Common myeloid progenitor, CD34-positive (primary cell): ENCODE measurements at regions not wholly inside any gene's neighbourhood (a gene's known extent, or its start where the extent isn't known, plus 50 kb on each side); places are given as distances from the start of the nearest gene placed in this dataset.

Experiments used
- CTCF ChIA-PET: fragments of 350-600 bp; sonication (Branson Sonifier 250); formaldehyde crosslinking; loops from one replicate; lab custom pipeline; 2021; ENCODE audit warnings: antibody characterized with exemption; lab: Charles Lee
- POLR2A ChIA-PET: fragments of 350-600 bp; sonication (Branson Sonifier 250); formaldehyde crosslinking; loops from one replicate; lab custom pipeline; 2021; ENCODE audit warnings: antibody characterized with exemption; lab: Charles Lee
- DNase-seq, 3 donors: peaks; one replicate each; pipeline versions ENCODE4 v3.0.0 to v3.0.0-alpha.2; 2013
- H3K27ac ChIP-seq, 2 experiments: 1 replicate in 1 of 2; 2 replicates in 1 of 2; pipeline ENCODE4 v1.7.0; 2013; ENCODE audit warnings: inconsistent platforms in 2 of 2, low read length in 2 of 2, mild to moderate bottlenecking in 2 of 2, low read depth in 1 of 2, moderate library complexity in 1 of 2; ENCODE audit not compliant: severe bottlenecking in 2 of 2, insufficient read depth in 1 of 2, poor library complexity in 1 of 2
- H3K27me3 ChIP-seq, 5 experiments: replicated peaks in 2 of 5; 1 replicate in 3 of 5; 2 replicates in 2 of 5; pipeline versions ENCODE4 v1.6.1 to v1.7.0; 2013; ENCODE audit warnings: low read length in 4 of 5, mild to moderate bottlenecking in 2 of 5, moderate library complexity in 2 of 5, inconsistent platforms in 1 of 5; ENCODE audit not compliant: insufficient read depth in 5 of 5, control insufficient read depth in 4 of 5
- H3K36me3 ChIP-seq, 4 experiments: 1 replicate in 2 of 4; 2 replicates in 2 of 4; pipeline versions ENCODE4 v1.6.1 to v1.7.0; 2013; ENCODE audit warnings: low read length in 3 of 4, control low read depth in 1 of 4, mild to moderate bottlenecking in 1 of 4; ENCODE audit not compliant: control insufficient read depth in 4 of 4, insufficient read depth in 4 of 4
- H3K4me1 ChIP-seq, 4 experiments: 1 replicate in 3 of 4; 2 replicates in 1 of 4; pipeline versions ENCODE4 v1.6.1 to v1.7.1; 2013; ENCODE audit warnings: low read length in 3 of 4, mild to moderate bottlenecking in 3 of 4, control low read depth in 1 of 4, inconsistent platforms in 1 of 4, moderate library complexity in 1 of 4; ENCODE audit not compliant: control insufficient read depth in 4 of 4, insufficient read depth in 4 of 4; ENCODE audit errors: control extremely low read depth in 1 of 4
- H3K4me3 ChIP-seq, 7 experiments: 1 replicate in 4 of 7; 2 replicates in 3 of 7; pipeline versions ENCODE4 v1.5.1 to v1.7.0; 2013; ENCODE audit warnings: mild to moderate bottlenecking in 7 of 7, low read length in 6 of 7, moderate library complexity in 6 of 7, inconsistent platforms in 2 of 7, low read depth in 2 of 7, control low read depth in 1 of 7; ENCODE audit not compliant: insufficient read depth in 4 of 7, control insufficient read depth in 1 of 7; ENCODE audit errors: extremely low read depth in 1 of 7
- H3K9me3 ChIP-seq, 5 experiments: 1 replicate in 4 of 5; 2 replicates in 1 of 5; pipeline versions ENCODE4 v1.6.1 to v1.7.1; 2013; ENCODE audit warnings: low read length in 4 of 5, mild to moderate bottlenecking in 2 of 5, inconsistent platforms in 1 of 5, low read depth in 1 of 5, moderate library complexity in 1 of 5; ENCODE audit not compliant: control insufficient read depth in 4 of 5, insufficient read depth in 2 of 5; ENCODE audit errors: control extremely low read depth in 1 of 5
- WGBS: methylation state at CpG from one replicate; pipeline ENCODE4 v1.1.5; 2013; ENCODE audit not compliant: insufficient coverage; 5-methylcytosine and 5-hydroxymethylcytosine counted together

- Histone ChIP-seq H3K9me3 (no peaks in the 10 kb centered on the region), H3K4me3 (no peak overlapping the region), H3K27ac (no peak overlapping the region), H3K4me1 (no peaks in the 10 kb centered on the region), H3K27me3 (peaks cover 0 to 6% (median 2%) of the 10 kb centered on the region in 5 experiments), H3K36me3 (no peaks in the 10 kb centered on the region)
- ChIA-PET POLR2A (no interaction called here), CTCF (interaction anchor here (0.6 to 2.1 kb wide), 4 partner anchors 9 to 815 kb away, joined by 3 to 5 read pairs (median 4); no protein-coding TSS in a partner anchor)
- 92% methylated on average over 2 of the region's 3 CpGs for WGBS
- no peak for DNase-seq
Measured at GRCh38 chr15:85847031-85847430, 52.3 kb upstream of the KLHL25 start.

- 100% methylated on average over 5 of the region's 11 CpGs for WGBS
- ChIA-PET CTCF (no interaction called here), POLR2A (no interaction called here)
- Histone ChIP-seq H3K27me3 (peaks cover 0 to 5% (median 2%) of the 10 kb centered on the region in 5 experiments), H3K4me1 (no peaks in the 10 kb centered on the region), H3K4me3 (no peak overlapping the region), H3K27ac (no peak overlapping the region), H3K9me3 (no peaks in the 10 kb centered on the region), H3K36me3 (no peaks in the 10 kb centered on the region)
- no peak for DNase-seq
Measured at GRCh38 chr15:85849946-85850345, 55.2 kb upstream of the KLHL25 start.

GRCh38 chr15:85852969-85853368, 58.2 kb upstream of the KLHL25 start:
- POLR2A ChIA-PET = no interaction called here
- DNase-seq = no peak
- CTCF ChIA-PET = no interaction called here
- Histone ChIP-seq H3K4me3 (no peak overlapping the region), H3K4me1 (no peaks in the 10 kb centered on the region), H3K9me3 (no peaks in the 10 kb centered on the region), H3K27ac (no peak overlapping the region), H3K36me3 (no peaks in the 10 kb centered on the region), H3K27me3 (peaks cover 0 to 7% (median 2%) of the 10 kb centered on the region in 5 experiments)
- WGBS = no CpG with 5 or more reads among the region's 3 CpGs

- ChIA-PET POLR2A (no interaction called here), CTCF (interaction anchor here (1.1 kb wide), 1 partner anchor 93 kb away, joined by 3 read pairs; no protein-coding TSS in a partner anchor)
- Histone ChIP-seq H3K4me3 (peak overlapping the region in 1 of 7 experiments; percentile 33), H3K27me3 (peaks cover 0 to 13% (median 2%) of the 10 kb centered on the region in 5 experiments), H3K9me3 (no peaks in the 10 kb centered on the region), H3K36me3 (no peaks in the 10 kb centered on the region), H3K4me1 (peaks cover 0 to 3% (median 0%) of the 10 kb centered on the region in 4 experiments), H3K27ac (no peak overlapping the region)
- 43% methylated on average over 4 of the region's 11 CpGs for WGBS
- peak; percentile 64 to 84 (median 79) for DNase-seq
Measured at GRCh38 chr15:85854345-85855097, 59.8 kb upstream of the KLHL25 start.

- 6% methylated on average over 11 of the region's 19 CpGs for WGBS
- DNase-seq = peak; percentile 71 to 83 (median 76)
- H3K27me3 ChIP-seq = peaks cover 0 to 13% (median 2%) of the 10 kb centered on the region in 5 experiments
- no peak overlapping the region for H3K27ac ChIP-seq
- H3K9me3 ChIP-seq = no peaks in the 10 kb centered on the region
- POLR2A ChIA-PET = no interaction called here
- CTCF ChIA-PET = interaction anchor here (0.9 kb wide), 1 partner anchor 22 kb away, joined by 3 read pairs; no protein-coding TSS in a partner anchor
- H3K4me3 ChIP-seq = peak overlapping the region in 1 of 7 experiments; percentile 37
- peaks cover 0 to 3% (median 0%) of the 10 kb centered on the region in 4 experiments for H3K4me1 ChIP-seq
- no peaks in the 10 kb centered on the region for H3K36me3 ChIP-seq
Measured at GRCh38 chr15:85858586-85859375, 64.1 kb upstream of the KLHL25 start.

- DNase-seq = no peak
- Histone ChIP-seq H3K4me3 (no peak overlapping the region), H3K4me1 (peaks cover 0 to 3% (median 0%) of the 10 kb centered on the region in 4 experiments), H3K9me3 (no peaks in the 10 kb centered on the region), H3K27ac (no peak overlapping the region), H3K36me3 (no peaks in the 10 kb centered on the region), H3K27me3 (peaks cover 0 to 13% (median 2%) of the 10 kb centered on the region in 5 experiments)
- ChIA-PET POLR2A (interaction anchor here (0.6 kb wide), 1 partner anchor 19 kb away, joined by 3 read pairs; no protein-coding TSS in a partner anchor), CTCF (no interaction called here)
- 80% methylated on average over 3 of the region's 3 CpGs for WGBS
Measured at GRCh38 chr15:85859671-85860070, 64.9 kb upstream of the KLHL25 start.
